Activated B cell treated with CpG ODN at 0.5 μM for 24 hours (primary cell): ENCODE measurements at regions not wholly inside any gene's neighbourhood (a gene's known extent, or its start where the extent isn't known, plus 50 kb on each side); places are given as distances from the start of the nearest gene placed in this dataset.

Source experiments
- ATAC-seq: fragments of 200-7000 bp; cut with Tn5 transposase; one replicate; pipeline ENCODE4 v1.10.0; 2021; ENCODE audit warnings: low read depth, mild to moderate bottlenecking, moderate library complexity
- CTCF ChIA-PET: fragments of 350-600 bp; sonication (Branson Sonifier 250); formaldehyde crosslinking; loops from one replicate; lab custom pipeline; 2021; ENCODE audit warnings: antibody characterized with exemption; lab: Charles Lee
- POLR2A ChIA-PET: fragments of 350-600 bp; sonication (Branson Sonifier 250); formaldehyde crosslinking; loops from one replicate; lab custom pipeline; 2021; ENCODE audit warnings: antibody characterized with exemption; lab: Charles Lee
- DNase-seq: peaks from one replicate; pipeline ENCODE4 v3.0.0; 2022
- H3K27ac Mint-ChIP-seq: one replicate; pipeline ENCODE4 v1.8.0; 2020; ENCODE audit warnings: mixed read lengths
- H3K27me3 Mint-ChIP-seq: one replicate; pipeline ENCODE4 v1.8.0; 2021; ENCODE audit warnings: mixed read lengths
- H3K36me3 Mint-ChIP-seq: one replicate; pipeline ENCODE4 v1.8.0; 2021; ENCODE audit warnings: low read depth, mixed read lengths
- H3K4me1 Mint-ChIP-seq: one replicate; pipeline ENCODE4 v1.8.0; 2021; ENCODE audit warnings: mixed read lengths
- H3K4me3 Mint-ChIP-seq: one replicate; pipeline ENCODE4 v1.8.0; 2020; ENCODE audit warnings: mild to moderate bottlenecking, mixed read lengths
- H3K9me3 Mint-ChIP-seq: one replicate; pipeline ENCODE4 v1.8.0; 2020; ENCODE audit warnings: mixed read lengths
- CTCF ChIP-seq: fragments of 200-600 bp; IDR thresholded peaks from one replicate; pipeline ENCODE4 v1.8.0; 2022; ENCODE audit warnings: antibody characterized with exemption, mild to moderate bottlenecking
- intact Hi-C: fragments of 100-400 bp; cut with micrococcal nuclease; formaldehyde crosslinking; loops from one replicate; pipeline ENCODE4 v1.15.1; 2024

- peaks cover 11% of the 10 kb centered on the region for H3K9me3 Mint-ChIP-seq
- no peaks in the 10 kb centered on the region for H3K4me1 Mint-ChIP-seq
- no peaks in the 10 kb centered on the region for H3K36me3 Mint-ChIP-seq
- ChIA-PET CTCF (no interaction called here), POLR2A (no interaction called here)
- no peak for DNase-seq
- no peak for ATAC-seq
- no peak overlapping the region for H3K27ac Mint-ChIP-seq
- TF ChIP-seq CTCF, result no peak
- intact Hi-C loops, result no loop called here
- H3K4me3 Mint-ChIP-seq, result no peak overlapping the region
- H3K27me3 Mint-ChIP-seq, result peaks cover 5% of the 10 kb centered on the region
Measured at GRCh38 chr7:98548971-98549370, 68.1 kb upstream of the NPTX2 start.

GRCh38 chr7:98548370-98548769 is 68.7 kb upstream of the NPTX2 start:
- ChIA-PET POLR2A (no interaction called here), CTCF (no interaction called here)
- no peak for TF ChIP-seq CTCF

DNA sequence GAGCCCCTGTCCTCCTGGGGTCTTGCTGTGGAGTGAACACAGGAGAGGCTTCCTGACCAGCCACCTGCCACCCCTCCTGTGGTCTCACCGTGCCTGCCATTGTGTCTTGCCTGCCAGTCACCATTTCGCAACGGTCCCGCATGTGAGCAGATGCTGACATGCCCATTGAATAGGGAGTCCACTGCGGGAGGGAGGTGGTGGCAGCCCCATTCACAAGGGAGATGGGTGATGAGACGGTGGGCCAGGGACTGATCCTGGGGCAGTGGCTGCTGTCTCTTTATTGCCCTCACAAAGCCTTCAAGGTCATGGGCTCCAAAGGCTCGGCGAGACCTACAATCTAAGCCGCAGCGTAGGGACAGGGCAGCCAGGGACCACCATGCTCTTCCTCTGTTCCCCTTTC is 76.0 kb upstream of the NPTX2 start:
- intact Hi-C loops, result no loop called here
- POLR2A ChIA-PET, result no interaction called here
- no peak overlapping the region for H3K4me3 Mint-ChIP-seq
- no peaks in the 10 kb centered on the region for H3K36me3 Mint-ChIP-seq
- H3K9me3 Mint-ChIP-seq, result peaks cover 3% of the 10 kb centered on the region
- DNase-seq, result no peak
- ATAC-seq, result no peak
- no peaks in the 10 kb centered on the region for H3K27me3 Mint-ChIP-seq
- no peaks in the 10 kb centered on the region for H3K4me1 Mint-ChIP-seq
- CTCF ChIA-PET, result no interaction called here
- no peak for TF ChIP-seq CTCF
- H3K27ac Mint-ChIP-seq, result no peak overlapping the region

More at GRCh38 chr7:98548370-98548769, 68.7 kb upstream of the NPTX2 start:
- peaks cover 5% of the 10 kb centered on the region for H3K27me3 Mint-ChIP-seq
- no peak for DNase-seq
- no peaks in the 10 kb centered on the region for H3K4me1 Mint-ChIP-seq
- ATAC-seq, result no peak
- H3K9me3 Mint-ChIP-seq, result peaks cover 11% of the 10 kb centered on the region
- H3K4me3 Mint-ChIP-seq, result no peak overlapping the region
- intact Hi-C loops, result no loop called here
- H3K36me3 Mint-ChIP-seq, result no peaks in the 10 kb centered on the region
- no peak overlapping the region for H3K27ac Mint-ChIP-seq

GRCh38 chr7:98539865-98540264 is 77.2 kb upstream of the NPTX2 start:
- H3K4me3 Mint-ChIP-seq, result no peak overlapping the region
- no peaks in the 10 kb centered on the region for H3K4me1 Mint-ChIP-seq
- TF ChIP-seq CTCF, result no peak
- no peaks in the 10 kb centered on the region for H3K27me3 Mint-ChIP-seq
- CTCF ChIA-PET, result no interaction called here
- no peak for DNase-seq
- no peak for ATAC-seq
- no peaks in the 10 kb centered on the region for H3K36me3 Mint-ChIP-seq
- H3K27ac Mint-ChIP-seq, result no peak overlapping the region
- peaks cover 3% of the 10 kb centered on the region for H3K9me3 Mint-ChIP-seq
- POLR2A ChIA-PET, result no interaction called here
- intact Hi-C loops, result no loop called here

GRCh38 chr7:98536803-98537202 is 80.3 kb upstream of the NPTX2 start:
- H3K9me3 Mint-ChIP-seq, result peaks cover 3% of the 10 kb centered on the region
- DNase-seq (no peak), ATAC-seq (no peak)
- TF ChIP-seq CTCF, result no peak
- ChIA-PET POLR2A (no interaction called here), CTCF (no interaction called here)
- no peaks in the 10 kb centered on the region for H3K4me1 Mint-ChIP-seq
- no peaks in the 10 kb centered on the region for H3K27me3 Mint-ChIP-seq
- H3K27ac Mint-ChIP-seq, result no peak overlapping the region
- H3K36me3 Mint-ChIP-seq, result no peaks in the 10 kb centered on the region
- no peak overlapping the region for H3K4me3 Mint-ChIP-seq
- intact Hi-C loops, result no loop called here
